Adrenal gland (tissue), 5 donors: ENCODE measurements at regions not wholly inside any gene's neighbourhood (a gene's known extent, or its start where the extent isn't known, plus 50 kb on each side); places are given as distances from the start of the nearest gene placed in this dataset.

Experiments used
- CTCF ChIP-seq, 6 experiments: fragments of 450-650 bp in 4 of 6; fragments of 200-600 bp in 2 of 6; sonication (generic) in 1 of 6; IDR thresholded peaks; 1 replicate in 5 of 6; 2 replicates in 1 of 6; pipeline versions ENCODE4 v1.5.1 to v1.8.0; 2016 to 2021; ENCODE audit warnings: antibody characterized with exemption in 6 of 6, mild to moderate bottlenecking in 2 of 6, moderate library complexity in 1 of 6
- POLR2A ChIP-seq, 2 donors: fragments of 450-650 bp; IDR thresholded peaks; one replicate each; pipeline ENCODE4 v1.6.1; 2017; ENCODE audit warnings: antibody characterized with exemption in 2 of 2, mild to moderate bottlenecking in 2 of 2, moderate library complexity in 1 of 2
- donor health status: DM: no; HTN: no; CAD: no.

GRCh38 chr11:91129596-91129995 is 906.7 kb upstream of the CHORDC1 start:
- TF ChIP-seq CTCF (IDR thresholded peaks at IDR 0.05): no peak
- no peak for TF ChIP-seq POLR2A (IDR thresholded peaks at IDR 0.05)
